ENCODE measurements at regions not wholly inside any gene's neighbourhood (a gene's known extent, or its start where the extent isn't known, plus 50 kb on each side); places are given as distances from the start of the nearest gene placed in this dataset.

DNA sequence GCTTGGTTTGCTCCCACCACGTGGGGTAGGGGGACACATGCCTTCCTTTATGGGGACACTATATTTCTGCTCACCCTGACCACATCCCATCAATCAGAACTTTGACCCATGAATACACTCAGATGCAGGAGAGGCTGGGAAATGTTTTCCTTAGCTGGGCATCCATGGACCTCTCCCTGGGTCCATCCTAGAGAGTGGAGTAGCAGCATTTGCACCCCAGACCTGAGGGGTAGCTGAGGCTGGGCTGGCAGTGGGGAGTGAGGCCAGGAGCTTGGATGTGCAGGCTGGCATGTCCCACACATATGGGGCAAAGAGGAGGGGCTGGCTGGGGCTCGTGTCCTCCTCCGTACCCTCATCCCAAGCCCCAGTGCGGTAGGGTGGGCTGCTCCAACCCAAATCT, 152.8 kb downstream of the TM9SF2 start:
- H3K9me3 Mint-ChIP-seq (ENCODE audit: low read depth) = no peaks in the 10 kb centered on the region
- H3K27ac Mint-ChIP-seq = no peak overlapping the region
- H3K4me1 Mint-ChIP-seq = peaks cover 38% of the 10 kb centered on the region
- no peaks in the 10 kb centered on the region for H3K27me3 Mint-ChIP-seq
- H3K36me3 Mint-ChIP-seq = no peaks in the 10 kb centered on the region
- no peak for DNase-seq
- no peak overlapping the region for H3K4me3 Mint-ChIP-seq
- ATAC-seq = no peak
- CTCF ChIA-PET = interaction anchor here (4.7 kb wide), 1 partner anchor 861 kb away, joined by 32 read pairs; no protein-coding TSS in a partner anchor

GRCh38 chr13:99653526-99653925, 152.3 kb downstream of the TM9SF2 start:
- Mint-ChIP-seq H3K4me1 (peaks cover 32% of the 10 kb centered on the region), H3K36me3 (no peaks in the 10 kb centered on the region), H3K4me3 (no peak overlapping the region), H3K27me3 (no peaks in the 10 kb centered on the region), H3K9me3 (ENCODE audit: low read depth) (no peaks in the 10 kb centered on the region), H3K27ac (no peak overlapping the region)
- ATAC-seq = no peak
- CTCF ChIA-PET = interaction anchor here (0.9 kb wide), 1 partner anchor 247 kb away, joined by 3 read pairs; no protein-coding TSS in a partner anchor
- no peak for DNase-seq

GRCh38 chr13:99652901-99653300, 151.6 kb downstream of the TM9SF2 start:
- no peak overlapping the region for H3K27ac Mint-ChIP-seq
- H3K4me3 Mint-ChIP-seq = no peak overlapping the region
- CTCF ChIA-PET = interaction anchor here (0.9 kb wide), 1 partner anchor 248 kb away, joined by 3 read pairs; no protein-coding TSS in a partner anchor
- H3K4me1 Mint-ChIP-seq = peaks cover 28% of the 10 kb centered on the region
- no peaks in the 10 kb centered on the region for H3K9me3 Mint-ChIP-seq (ENCODE audit: low read depth)
- H3K27me3 Mint-ChIP-seq = no peaks in the 10 kb centered on the region
- no peaks in the 10 kb centered on the region for H3K36me3 Mint-ChIP-seq
- no peak for DNase-seq
- ATAC-seq = no peak

GRCh38 chr13:99652141-99652540, 150.9 kb downstream of the TM9SF2 start:
- Mint-ChIP-seq H3K36me3 (no peaks in the 10 kb centered on the region), H3K27ac (no peak overlapping the region), H3K27me3 (no peaks in the 10 kb centered on the region), H3K4me1 (peaks cover 20% of the 10 kb centered on the region), H3K9me3 (ENCODE audit: low read depth) (no peaks in the 10 kb centered on the region), H3K4me3 (no peak overlapping the region)
- DNase-seq (no peak), ATAC-seq (no peak)
- CTCF ChIA-PET = no interaction called here

DNA sequence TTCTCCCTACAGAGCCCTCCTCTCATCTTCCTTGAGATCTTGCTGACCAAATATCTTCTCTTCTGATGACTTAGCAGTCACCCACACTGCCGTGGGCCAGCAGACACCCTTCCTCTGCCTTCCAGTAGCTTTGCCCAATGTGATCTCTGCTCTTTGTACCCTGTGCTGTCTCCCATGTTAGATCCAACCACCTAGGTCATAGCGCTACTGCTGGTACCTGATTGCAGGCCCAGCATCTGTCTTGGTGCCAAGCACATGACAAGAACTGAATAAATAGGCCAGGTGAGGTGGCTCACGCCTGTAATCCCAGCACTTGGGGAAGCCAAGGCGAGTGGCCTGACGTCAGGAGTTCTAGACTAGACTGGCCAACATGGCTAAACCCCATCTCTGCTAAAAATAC, 149.7 kb downstream of the TM9SF2 start:
- Mint-ChIP-seq H3K27me3 (no peaks in the 10 kb centered on the region), H3K4me3 (no peak overlapping the region), H3K36me3 (no peaks in the 10 kb centered on the region), H3K9me3 (ENCODE audit: low read depth) (no peaks in the 10 kb centered on the region), H3K4me1 (peaks cover 9% of the 10 kb centered on the region), H3K27ac (no peak overlapping the region)
- CTCF ChIA-PET = interaction anchor here (1.1 kb wide), 1 partner anchor 10 kb away, joined by 3 read pairs; no protein-coding TSS in a partner anchor
- DNase-seq (no peak), ATAC-seq (no peak)

GRCh38 chr13:99650410-99650809, 149.1 kb downstream of the TM9SF2 start:
- ATAC-seq (no peak), DNase-seq (no peak)
- Mint-ChIP-seq H3K36me3 (no peaks in the 10 kb centered on the region), H3K4me1 (peaks cover 3% of the 10 kb centered on the region), H3K9me3 (ENCODE audit: low read depth) (no peaks in the 10 kb centered on the region), H3K4me3 (no peak overlapping the region), H3K27ac (no peak overlapping the region), H3K27me3 (no peaks in the 10 kb centered on the region)
- CTCF ChIA-PET = interaction anchor here (1.1 kb wide), 1 partner anchor 9 kb away, joined by 3 read pairs; no protein-coding TSS in a partner anchor

DNA sequence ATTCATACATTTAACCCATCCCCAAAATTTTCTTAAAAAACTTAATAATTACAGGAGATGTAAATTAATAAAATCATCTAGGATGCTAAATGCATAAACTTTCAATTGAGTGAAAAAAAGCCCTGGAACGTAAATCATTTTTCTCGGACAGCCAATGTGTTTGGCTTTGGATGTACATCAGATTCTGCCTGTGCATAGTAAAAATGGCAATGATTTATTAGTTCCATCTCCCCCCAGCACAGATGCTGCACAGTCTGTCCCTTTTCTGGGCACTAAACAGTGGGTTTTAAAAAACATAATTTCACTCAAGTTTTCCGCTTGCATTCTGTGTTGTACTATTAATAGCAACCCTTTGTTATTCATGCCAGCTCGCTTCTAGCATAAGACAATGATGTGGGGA, 147.7 kb downstream of the TM9SF2 start:
- H3K4me1 Mint-ChIP-seq = no peaks in the 10 kb centered on the region
- no peaks in the 10 kb centered on the region for H3K9me3 Mint-ChIP-seq (ENCODE audit: low read depth)
- DNase-seq = no peak
- no peaks in the 10 kb centered on the region for H3K27me3 Mint-ChIP-seq
- no peak overlapping the region for H3K27ac Mint-ChIP-seq
- no peaks in the 10 kb centered on the region for H3K36me3 Mint-ChIP-seq
- H3K4me3 Mint-ChIP-seq = no peak overlapping the region
- CTCF ChIA-PET = interaction anchor here (0.8 to 1.3 kb wide), 2 partner anchors 257 to 265 kb away, joined by 3 read pairs; no protein-coding TSS in a partner anchor
- no peak for ATAC-seq

DNA sequence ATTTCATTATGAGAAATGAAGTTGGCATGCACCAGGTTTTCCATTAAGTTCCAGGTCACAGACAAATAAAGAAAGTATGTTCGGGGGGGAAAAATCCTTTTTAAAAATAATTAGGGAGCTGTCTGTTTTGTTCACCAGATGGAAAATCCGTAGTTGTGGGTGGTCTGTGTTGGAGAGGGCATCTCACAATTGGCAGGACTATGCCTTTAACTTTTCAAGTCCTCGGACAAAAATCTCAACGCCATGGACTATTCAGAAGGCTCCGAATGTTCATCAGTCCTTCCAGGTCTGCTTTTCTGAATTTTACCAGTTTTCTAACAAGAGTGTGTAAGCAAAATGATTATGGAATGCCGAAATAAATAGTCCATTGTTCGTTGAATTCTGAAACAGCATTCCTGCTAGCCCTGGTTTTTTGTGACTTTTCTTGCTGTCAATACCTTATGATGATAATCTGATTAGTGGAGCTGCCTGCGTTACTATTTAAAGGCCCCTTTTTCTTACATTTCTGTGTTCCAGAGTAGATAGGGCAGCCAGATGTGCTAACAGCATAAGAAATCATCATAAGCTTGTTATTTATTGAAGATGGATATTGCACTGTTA, 146.9 kb downstream of the TM9SF2 start:
- Mint-ChIP-seq H3K27ac (no peak overlapping the region), H3K9me3 (ENCODE audit: low read depth) (no peaks in the 10 kb centered on the region), H3K4me1 (no peaks in the 10 kb centered on the region), H3K36me3 (no peaks in the 10 kb centered on the region), H3K4me3 (no peak overlapping the region), H3K27me3 (no peaks in the 10 kb centered on the region)
- no peak for DNase-seq
- CTCF ChIA-PET = interaction anchor here (1.3 kb wide), 1 partner anchor 265 kb away, joined by 3 read pairs; no protein-coding TSS in a partner anchor
- no peak for ATAC-seq

GRCh38 chr13:99647596-99647985, 146.3 kb downstream of the TM9SF2 start:
- no peaks in the 10 kb centered on the region for H3K27me3 Mint-ChIP-seq
- H3K9me3 Mint-ChIP-seq (ENCODE audit: low read depth) = no peaks in the 10 kb centered on the region
- H3K36me3 Mint-ChIP-seq = no peaks in the 10 kb centered on the region
- CTCF ChIA-PET = no interaction called here
- no peak for DNase-seq
- no peak overlapping the region for H3K4me3 Mint-ChIP-seq
- H3K27ac Mint-ChIP-seq = no peak overlapping the region
- ATAC-seq = no peak
- H3K4me1 Mint-ChIP-seq = no peaks in the 10 kb centered on the region

DNA sequence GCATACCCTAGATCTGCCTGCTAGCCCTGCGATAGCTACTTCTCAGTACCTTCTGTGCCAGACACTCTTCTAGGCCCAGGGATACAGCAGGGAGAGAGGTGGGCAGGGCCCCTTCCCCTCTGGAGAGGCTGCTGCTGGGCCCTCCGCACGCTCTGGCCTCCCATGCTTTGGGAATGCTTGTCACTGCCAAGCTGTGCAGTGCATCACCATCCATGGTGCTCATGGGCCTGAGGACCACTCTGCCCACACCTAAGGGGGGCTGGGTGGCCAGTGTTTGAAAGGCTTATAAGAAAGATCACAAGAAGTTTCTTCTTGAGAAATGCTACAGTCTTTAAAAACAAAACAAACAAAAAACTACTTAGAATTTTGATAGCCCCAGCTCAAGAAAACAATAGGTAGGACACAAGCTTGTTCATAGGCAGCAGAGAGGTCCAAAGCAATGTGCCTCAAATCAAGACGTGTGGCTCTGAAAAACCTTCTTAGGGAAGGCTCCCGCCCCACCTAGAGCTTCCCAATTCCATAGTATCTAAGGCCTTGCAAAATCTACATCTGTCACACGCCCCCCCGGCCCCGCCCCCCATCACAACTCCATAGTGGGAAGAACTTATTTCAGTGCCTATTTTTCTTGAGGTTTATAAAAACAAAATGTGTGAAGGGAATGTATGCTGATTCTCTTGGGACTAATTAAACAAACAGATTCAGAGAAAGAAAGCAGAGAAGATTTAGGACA, 145.8 kb downstream of the TM9SF2 start:
- CTCF ChIA-PET = no interaction called here
- Mint-ChIP-seq H3K4me1 (no peaks in the 10 kb centered on the region), H3K4me3 (no peak overlapping the region), H3K27me3 (no peaks in the 10 kb centered on the region), H3K27ac (no peak overlapping the region), H3K9me3 (ENCODE audit: low read depth) (no peaks in the 10 kb centered on the region), H3K36me3 (no peaks in the 10 kb centered on the region)
- no peak for DNase-seq
- ATAC-seq = no peak

- DNase-seq (no peak), ATAC-seq (no peak)
- Mint-ChIP-seq H3K4me1 (peaks cover 3% of the 10 kb centered on the region), H3K4me3 (no peak overlapping the region), H3K27me3 (no peaks in the 10 kb centered on the region), H3K27ac (no peak overlapping the region), H3K36me3 (no peaks in the 10 kb centered on the region), H3K9me3 (ENCODE audit: low read depth) (no peaks in the 10 kb centered on the region)
- CTCF ChIA-PET = no interaction called here
Measured at GRCh38 chr13:99642841-99643240, 141.6 kb downstream of the TM9SF2 start.

DNA sequence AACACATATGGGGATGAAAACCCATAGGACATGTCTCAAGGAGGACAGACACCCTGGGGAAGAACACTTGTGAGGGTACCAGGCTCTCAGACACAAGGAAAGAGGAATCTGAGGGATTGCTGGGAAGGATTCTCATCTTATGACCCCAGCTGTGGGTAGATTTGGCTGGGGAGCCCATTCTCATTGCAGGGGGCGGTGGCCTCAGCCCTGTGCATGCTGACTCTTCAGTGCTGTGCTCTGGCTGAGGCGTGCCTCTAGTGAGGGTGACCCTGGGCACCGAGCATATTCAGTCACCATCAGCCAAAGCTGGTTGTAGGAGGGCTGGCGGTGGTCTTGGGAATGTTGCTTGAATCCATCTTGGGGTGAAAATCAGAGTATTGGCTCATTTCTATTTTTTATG, 140.7 kb downstream of the TM9SF2 start:
- Mint-ChIP-seq H3K27ac (no peak overlapping the region), H3K27me3 (no peaks in the 10 kb centered on the region), H3K36me3 (no peaks in the 10 kb centered on the region), H3K4me3 (no peak overlapping the region), H3K4me1 (peaks cover 3% of the 10 kb centered on the region), H3K9me3 (ENCODE audit: low read depth) (no peaks in the 10 kb centered on the region)
- CTCF ChIA-PET = no interaction called here
- ATAC-seq (no peak), DNase-seq (no peak)

DNA sequence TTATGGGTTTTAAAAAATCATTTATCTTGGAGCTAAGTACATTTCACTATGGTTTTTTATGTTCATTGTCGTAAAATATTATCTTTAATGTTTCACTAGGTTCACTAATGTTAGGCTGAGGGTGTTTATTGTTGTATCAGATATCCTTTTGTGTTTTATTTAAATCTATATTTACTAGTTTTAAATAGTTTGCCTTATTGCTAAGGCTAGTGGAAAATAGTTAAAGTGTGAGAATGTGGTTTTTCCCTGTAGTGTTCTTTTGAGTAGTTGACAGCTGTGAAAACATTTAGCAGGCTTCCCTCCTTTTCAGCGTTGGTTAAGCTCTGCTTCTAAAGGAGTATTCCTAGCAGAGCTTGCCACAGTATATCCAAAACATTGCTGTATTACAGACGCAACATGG, 139.0 kb downstream of the TM9SF2 start:
- CTCF ChIA-PET = no interaction called here
- Mint-ChIP-seq H3K27me3 (no peaks in the 10 kb centered on the region), H3K36me3 (no peaks in the 10 kb centered on the region), H3K4me1 (peaks cover 3% of the 10 kb centered on the region), H3K4me3 (no peak overlapping the region), H3K27ac (no peak overlapping the region), H3K9me3 (ENCODE audit: low read depth) (no peaks in the 10 kb centered on the region)
- DNase-seq (no peak), ATAC-seq (no peak)

DNA sequence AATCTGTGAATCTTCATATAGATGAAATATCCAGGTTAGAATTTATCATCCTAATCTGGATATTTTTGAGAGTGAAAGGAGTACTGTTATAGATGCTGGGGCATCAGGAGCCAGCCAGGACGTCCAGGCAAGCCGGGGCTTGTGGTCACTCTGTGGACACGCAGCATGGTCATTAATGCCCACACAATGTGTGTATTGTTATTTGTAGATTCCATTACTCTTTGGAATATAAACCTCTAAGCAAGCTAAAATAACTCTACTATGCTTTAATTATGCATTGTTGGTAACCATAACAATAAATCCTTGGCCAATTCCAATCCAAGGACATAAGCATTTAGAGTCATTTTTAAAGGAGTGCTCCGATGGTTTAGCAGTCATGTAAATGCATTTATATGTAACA, 137.9 kb downstream of the TM9SF2 start:
- H3K4me1 Mint-ChIP-seq = peaks cover 3% of the 10 kb centered on the region
- H3K9me3 Mint-ChIP-seq (ENCODE audit: low read depth) = no peaks in the 10 kb centered on the region
- ATAC-seq (no peak), DNase-seq (no peak)
- H3K27ac Mint-ChIP-seq = no peak overlapping the region
- H3K4me3 Mint-ChIP-seq = no peak overlapping the region
- H3K36me3 Mint-ChIP-seq = no peaks in the 10 kb centered on the region
- H3K27me3 Mint-ChIP-seq = no peaks in the 10 kb centered on the region
- CTCF ChIA-PET = no interaction called here
